CD4-positive, alpha-beta T cell treated with Interleukin-6 at 100 ng/mL for 8 hours (primary cell): ENCODE measurements at regions not wholly inside any gene's neighbourhood (a gene's known extent, or its start where the extent isn't known, plus 50 kb on each side); places are given as distances from the start of the nearest gene placed in this dataset.
"Not testable (repeated sequence)": the region's sequence is repeated elsewhere in the genome, so short reads cannot be mapped to it uniquely, and the experiment has no call there.

Source experiments
- DNase-seq: peaks from one replicate; pipeline ENCODE4 v3.0.0-alpha.2; 2020; ENCODE audit warnings: mixed read lengths, low spot score

- no peak for DNase-seq
Observed at GRCh38 chr2:236348279-236348678, 84.1 kb upstream of the ASB18 start.

GRCh38 chr2:236348976-236349375 lies 84.8 kb upstream of the ASB18 start:
- no peak for DNase-seq

GRCh38 chr2:236350426-236350825 lies 86.2 kb upstream of the ASB18 start:
- DNase-seq, result no peak

- no peak for DNase-seq
Observed at GRCh38 chr2:236351966-236352525, 87.8 kb upstream of the ASB18 start.

- no peak for DNase-seq
Observed at GRCh38 chr2:236352761-236353593, 88.8 kb upstream of the ASB18 start.

GRCh38 chr2:236353594-236353942 lies 89.4 kb upstream of the ASB18 start:
- DNase-seq, result no peak

- DNase-seq, result no peak
Observed at GRCh38 chr2:236354056-236354940, 90.1 kb upstream of the ASB18 start.

- no peak for DNase-seq
Observed at GRCh38 chr2:236354973-236355595, 90.9 kb upstream of the ASB18 start.

GRCh38 chr2:236355911-236356310 lies 91.7 kb upstream of the ASB18 start:
- no peak for DNase-seq

- not testable (repeated sequence) for DNase-seq
Observed at GRCh38 chr2:236356321-236356720, 92.1 kb upstream of the ASB18 start.

GRCh38 chr2:236358482-236358881 lies 94.3 kb upstream of the ASB18 start:
- DNase-seq, result not testable (repeated sequence)

- peak; percentile 36 for DNase-seq
Observed at GRCh38 chr2:236359426-236360045, 95.3 kb upstream of the ASB18 start.

- DNase-seq, result no peak
Observed at GRCh38 chr2:236360496-236360895, 96.3 kb upstream of the ASB18 start.

GRCh38 chr2:236363711-236364277 lies 99.6 kb upstream of the ASB18 start:
- DNase-seq, result no peak

GRCh38 chr2:236365258-236366048 lies 101.2 kb upstream of the ASB18 start:
- no peak for DNase-seq

GRCh38 chr2:236366049-236366387 lies 101.8 kb upstream of the ASB18 start:
- no peak for DNase-seq

- peak; percentile 47 for DNase-seq
Observed at GRCh38 chr2:236366397-236366796, 102.2 kb upstream of the ASB18 start.

GRCh38 chr2:236367506-236368289 lies 103.5 kb upstream of the ASB18 start:
- no peak for DNase-seq

GRCh38 chr2:236369661-236370062 lies 105.5 kb upstream of the ASB18 start:
- no peak for DNase-seq

- DNase-seq, result no peak
Observed at GRCh38 chr2:236370847-236371409, 106.7 kb upstream of the ASB18 start.
